ENCODE measurements at regions not wholly inside any gene's neighbourhood (a gene's known extent, or its start where the extent isn't known, plus 50 kb on each side); places are given as distances from the start of the nearest gene placed in this dataset.

DNA sequence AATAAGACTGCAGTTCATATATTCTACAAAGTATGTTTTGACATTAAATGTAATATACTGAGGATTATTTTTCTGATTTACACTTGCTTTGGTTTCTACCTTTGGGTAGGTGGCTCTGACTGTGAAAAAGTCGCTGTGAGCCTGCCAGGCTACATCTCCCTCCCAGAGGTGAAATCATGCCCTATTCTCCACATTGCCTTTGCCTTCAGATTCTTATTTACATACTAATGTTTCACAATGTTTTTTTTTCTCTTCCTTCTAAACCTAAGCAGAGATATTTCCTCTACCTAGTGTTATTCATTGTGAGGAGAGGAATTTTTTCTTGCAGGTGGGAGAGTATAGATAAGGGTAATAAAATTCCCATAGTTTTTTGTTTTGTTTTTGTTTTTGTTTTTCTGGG lies 111.5 kb upstream of the ANTXRL start:
- TF ChIP-seq POLR2AphosphoS5 (IDR thresholded peaks at IDR 0.05) (no peak), POLR2A (IDR thresholded peaks at IDR 0.05) (no peak), EP300 (IDR thresholded peaks at IDR 0.05; ENCODE audit: low read depth) (no peak)
- TF ChIP-seq, protein P1, sequence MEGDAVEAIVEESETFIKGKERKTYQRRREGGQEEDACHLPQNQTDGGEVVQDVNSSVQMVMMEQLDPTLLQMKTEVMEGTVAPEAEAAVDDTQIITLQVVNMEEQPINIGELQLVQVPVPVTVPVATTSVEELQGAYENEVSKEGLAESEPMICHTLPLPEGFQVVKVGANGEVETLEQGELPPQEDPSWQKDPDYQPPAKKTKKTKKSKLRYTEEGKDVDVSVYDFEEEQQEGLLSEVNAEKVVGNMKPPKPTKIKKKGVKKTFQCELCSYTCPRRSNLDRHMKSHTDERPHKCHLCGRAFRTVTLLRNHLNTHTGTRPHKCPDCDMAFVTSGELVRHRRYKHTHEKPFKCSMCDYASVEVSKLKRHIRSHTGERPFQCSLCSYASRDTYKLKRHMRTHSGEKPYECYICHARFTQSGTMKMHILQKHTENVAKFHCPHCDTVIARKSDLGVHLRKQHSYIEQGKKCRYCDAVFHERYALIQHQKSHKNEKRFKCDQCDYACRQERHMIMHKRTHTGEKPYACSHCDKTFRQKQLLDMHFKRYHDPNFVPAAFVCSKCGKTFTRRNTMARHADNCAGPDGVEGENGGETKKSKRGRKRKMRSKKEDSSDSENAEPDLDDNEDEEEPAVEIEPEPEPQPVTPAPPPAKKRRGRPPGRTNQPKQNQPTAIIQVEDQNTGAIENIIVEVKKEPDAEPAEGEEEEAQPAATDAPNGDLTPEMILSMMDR (IDR thresholded peaks at IDR 0.05) = no peak
